Astrocyte (in vitro differentiated cells and primary cell): ENCODE measurements at regions not wholly inside any gene's neighbourhood (a gene's known extent, or its start where the extent isn't known, plus 50 kb on each side); places are given as distances from the start of the nearest gene placed in this dataset.

Source experiments
- EZH2 ChIP-seq: IDR thresholded peaks from 2 replicates; pipeline ENCODE4 v1.6.1; 2012; ENCODE audit warnings: mild to moderate bottlenecking, low read length, inconsistent platforms; ENCODE audit not compliant: insufficient read depth
- TF ChIP-seq, protein P1 (sequence below): IDR thresholded peaks from 2 replicates; pipeline ENCODE4 v1.5.1; 2011; ENCODE audit warnings: low read depth, mild to moderate bottlenecking, inconsistent platforms, low read length, moderate library complexity; ENCODE audit not compliant: insufficient read depth

DNA sequence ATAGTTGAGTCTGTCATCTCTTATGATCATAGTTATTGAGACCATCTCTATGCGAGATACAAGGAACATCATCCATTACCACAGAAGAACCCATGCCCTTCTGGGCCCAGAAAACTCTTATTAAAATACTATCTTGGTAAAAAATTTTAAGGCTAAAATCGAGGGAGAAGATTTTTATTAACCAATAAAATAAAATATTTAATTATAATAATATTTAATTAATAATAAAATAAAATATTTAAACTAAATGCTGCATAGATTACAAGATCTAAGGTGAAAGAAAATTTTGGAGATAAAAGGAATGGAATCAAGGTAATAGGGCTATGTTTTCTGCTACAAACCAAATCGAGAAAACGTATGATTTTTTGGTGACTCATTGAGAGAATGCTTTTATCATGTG is 540.2 kb downstream of the KCNH5 start:
- no peak for TF ChIP-seq EZH2
- TF ChIP-seq, protein P1, sequence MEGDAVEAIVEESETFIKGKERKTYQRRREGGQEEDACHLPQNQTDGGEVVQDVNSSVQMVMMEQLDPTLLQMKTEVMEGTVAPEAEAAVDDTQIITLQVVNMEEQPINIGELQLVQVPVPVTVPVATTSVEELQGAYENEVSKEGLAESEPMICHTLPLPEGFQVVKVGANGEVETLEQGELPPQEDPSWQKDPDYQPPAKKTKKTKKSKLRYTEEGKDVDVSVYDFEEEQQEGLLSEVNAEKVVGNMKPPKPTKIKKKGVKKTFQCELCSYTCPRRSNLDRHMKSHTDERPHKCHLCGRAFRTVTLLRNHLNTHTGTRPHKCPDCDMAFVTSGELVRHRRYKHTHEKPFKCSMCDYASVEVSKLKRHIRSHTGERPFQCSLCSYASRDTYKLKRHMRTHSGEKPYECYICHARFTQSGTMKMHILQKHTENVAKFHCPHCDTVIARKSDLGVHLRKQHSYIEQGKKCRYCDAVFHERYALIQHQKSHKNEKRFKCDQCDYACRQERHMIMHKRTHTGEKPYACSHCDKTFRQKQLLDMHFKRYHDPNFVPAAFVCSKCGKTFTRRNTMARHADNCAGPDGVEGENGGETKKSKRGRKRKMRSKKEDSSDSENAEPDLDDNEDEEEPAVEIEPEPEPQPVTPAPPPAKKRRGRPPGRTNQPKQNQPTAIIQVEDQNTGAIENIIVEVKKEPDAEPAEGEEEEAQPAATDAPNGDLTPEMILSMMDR = no peak
